ENCODE measurements at regions not wholly inside any gene's neighbourhood (a gene's known extent, or its start where the extent isn't known, plus 50 kb on each side); places are given as distances from the start of the nearest gene placed in this dataset.

DNA sequence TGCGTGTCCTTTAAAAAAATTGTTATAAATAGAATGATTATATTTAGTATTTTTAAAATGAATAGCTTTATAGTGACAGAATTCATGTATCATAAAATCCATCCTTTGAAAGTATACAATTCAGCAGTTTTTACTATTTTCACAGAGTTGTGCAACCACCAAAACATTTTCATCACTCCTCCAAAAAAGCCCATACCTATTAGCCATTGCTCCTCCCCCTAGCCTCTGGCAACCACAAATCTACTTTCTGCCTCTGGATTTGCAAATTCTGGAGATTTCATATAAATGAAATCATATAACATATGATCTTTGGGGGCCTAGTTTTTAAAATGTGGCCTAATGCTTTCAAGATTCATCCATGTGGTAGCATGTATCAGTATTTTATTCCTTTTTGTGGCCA is 117.9 kb upstream of the MED13L start:
- Histone ChIP-seq H3K9me3 (peaks cover 10 to 11% of the 10 kb centered on the region in 2 donors), H3K27ac (no peak overlapping the region), H3K4me1 (no peaks in the 10 kb centered on the region), H3K4me3 (no peak overlapping the region), H3K36me3 (no peaks in the 10 kb centered on the region), H3K27me3 (no peaks in the 10 kb centered on the region)
- no peak for DNase-seq (ENCODE audit: low spot score in 2 of 2)
- intact Hi-C loops (cut with DNase I; ENCODE audit: low total_unique reads) = no loop called here
- TF ChIP-seq, protein P1, sequence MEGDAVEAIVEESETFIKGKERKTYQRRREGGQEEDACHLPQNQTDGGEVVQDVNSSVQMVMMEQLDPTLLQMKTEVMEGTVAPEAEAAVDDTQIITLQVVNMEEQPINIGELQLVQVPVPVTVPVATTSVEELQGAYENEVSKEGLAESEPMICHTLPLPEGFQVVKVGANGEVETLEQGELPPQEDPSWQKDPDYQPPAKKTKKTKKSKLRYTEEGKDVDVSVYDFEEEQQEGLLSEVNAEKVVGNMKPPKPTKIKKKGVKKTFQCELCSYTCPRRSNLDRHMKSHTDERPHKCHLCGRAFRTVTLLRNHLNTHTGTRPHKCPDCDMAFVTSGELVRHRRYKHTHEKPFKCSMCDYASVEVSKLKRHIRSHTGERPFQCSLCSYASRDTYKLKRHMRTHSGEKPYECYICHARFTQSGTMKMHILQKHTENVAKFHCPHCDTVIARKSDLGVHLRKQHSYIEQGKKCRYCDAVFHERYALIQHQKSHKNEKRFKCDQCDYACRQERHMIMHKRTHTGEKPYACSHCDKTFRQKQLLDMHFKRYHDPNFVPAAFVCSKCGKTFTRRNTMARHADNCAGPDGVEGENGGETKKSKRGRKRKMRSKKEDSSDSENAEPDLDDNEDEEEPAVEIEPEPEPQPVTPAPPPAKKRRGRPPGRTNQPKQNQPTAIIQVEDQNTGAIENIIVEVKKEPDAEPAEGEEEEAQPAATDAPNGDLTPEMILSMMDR (IDR thresholded peaks at IDR 0.05) = no peak
- TF ChIP-seq POLR2A (IDR thresholded peaks at IDR 0.05) (no peak), POLR2AphosphoS5 (IDR thresholded peaks at IDR 0.05) (no peak)

DNA sequence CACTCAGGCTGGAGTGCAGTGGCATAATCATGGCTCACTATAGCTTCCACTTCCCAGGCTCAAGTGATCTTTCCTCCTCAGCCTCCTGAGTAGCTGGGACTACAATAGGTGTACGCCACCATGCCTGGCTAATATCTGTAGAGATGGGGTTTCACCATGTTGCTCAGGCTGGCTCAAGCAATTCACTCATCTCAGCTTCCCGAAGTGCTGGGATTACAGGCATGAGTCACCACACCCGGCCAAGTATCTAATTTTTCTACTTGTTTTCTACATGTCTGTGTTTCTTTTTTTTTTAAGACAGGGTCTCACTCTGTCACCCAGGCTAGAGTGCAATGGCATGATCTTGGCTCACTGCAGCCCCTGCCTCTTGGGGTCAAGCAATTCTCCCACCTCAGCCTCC is 119.7 kb upstream of the MED13L start:
- Histone ChIP-seq H3K27me3 (no peaks in the 10 kb centered on the region), H3K4me1 (no peaks in the 10 kb centered on the region), H3K9me3 (peaks cover 0 to 8% of the 10 kb centered on the region in 2 donors), H3K27ac (no peak overlapping the region), H3K36me3 (no peaks in the 10 kb centered on the region), H3K4me3 (no peak overlapping the region)
- TF ChIP-seq POLR2A (IDR thresholded peaks at IDR 0.05) (no peak), POLR2AphosphoS5 (IDR thresholded peaks at IDR 0.05) (no peak)
- TF ChIP-seq, protein P1 (IDR thresholded peaks at IDR 0.05) = no peak
- intact Hi-C loops (cut with DNase I; ENCODE audit: low total_unique reads) = no loop called here
- no peak for DNase-seq (ENCODE audit: low spot score in 2 of 2)

DNA sequence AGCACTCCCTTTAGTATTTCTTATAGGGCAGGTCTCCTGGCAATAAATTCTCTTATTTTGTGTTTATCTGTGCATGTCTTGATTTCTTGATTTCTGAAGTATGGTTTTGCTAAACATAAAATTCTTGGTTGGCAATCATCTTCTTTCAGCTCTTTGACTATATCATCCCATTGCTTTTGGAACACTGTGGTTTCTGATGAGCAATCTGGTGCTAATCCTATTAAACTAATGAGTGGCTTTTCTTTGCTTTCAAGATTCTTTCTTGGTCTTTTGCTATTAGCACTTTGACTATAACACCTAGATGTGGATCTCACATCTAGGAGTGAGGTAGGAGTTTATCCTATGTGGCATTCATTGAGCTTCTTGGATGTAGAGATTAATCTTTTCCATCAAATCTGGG is 120.7 kb upstream of the MED13L start:
- TF ChIP-seq POLR2AphosphoS5 (IDR thresholded peaks at IDR 0.05) (no peak), POLR2A (IDR thresholded peaks at IDR 0.05) (no peak)
- TF ChIP-seq, protein P1 (IDR thresholded peaks at IDR 0.05) = no peak
- Histone ChIP-seq H3K27me3 (no peaks in the 10 kb centered on the region), H3K4me1 (no peaks in the 10 kb centered on the region), H3K9me3 (peaks cover 0 to 8% of the 10 kb centered on the region in 2 donors), H3K36me3 (no peaks in the 10 kb centered on the region), H3K4me3 (no peak overlapping the region), H3K27ac (no peak overlapping the region)
- intact Hi-C loops (cut with DNase I; ENCODE audit: low total_unique reads) = no loop called here
- no peak for DNase-seq (ENCODE audit: low spot score in 2 of 2)

DNA sequence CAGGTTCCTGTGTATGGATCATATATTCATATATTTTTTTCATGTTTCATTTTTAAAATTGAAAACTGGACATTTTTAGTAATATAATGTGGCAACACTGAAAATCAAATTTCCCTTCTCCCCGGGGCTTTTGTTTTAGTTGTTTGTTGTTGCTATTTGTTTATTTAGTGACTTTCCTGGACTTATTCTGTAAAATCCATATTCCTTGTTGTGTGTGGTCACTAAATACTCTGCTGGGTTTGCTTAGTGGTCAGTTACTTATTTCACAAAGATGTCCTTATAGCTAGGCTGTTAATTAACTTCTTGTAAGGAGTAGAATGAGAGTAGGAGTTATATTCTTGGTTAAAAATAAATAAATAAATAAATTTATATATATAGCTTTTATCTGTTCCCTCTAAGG is 121.6 kb upstream of the MED13L start:
- H3K27ac ChIP-seq = no peak overlapping the region

DNA sequence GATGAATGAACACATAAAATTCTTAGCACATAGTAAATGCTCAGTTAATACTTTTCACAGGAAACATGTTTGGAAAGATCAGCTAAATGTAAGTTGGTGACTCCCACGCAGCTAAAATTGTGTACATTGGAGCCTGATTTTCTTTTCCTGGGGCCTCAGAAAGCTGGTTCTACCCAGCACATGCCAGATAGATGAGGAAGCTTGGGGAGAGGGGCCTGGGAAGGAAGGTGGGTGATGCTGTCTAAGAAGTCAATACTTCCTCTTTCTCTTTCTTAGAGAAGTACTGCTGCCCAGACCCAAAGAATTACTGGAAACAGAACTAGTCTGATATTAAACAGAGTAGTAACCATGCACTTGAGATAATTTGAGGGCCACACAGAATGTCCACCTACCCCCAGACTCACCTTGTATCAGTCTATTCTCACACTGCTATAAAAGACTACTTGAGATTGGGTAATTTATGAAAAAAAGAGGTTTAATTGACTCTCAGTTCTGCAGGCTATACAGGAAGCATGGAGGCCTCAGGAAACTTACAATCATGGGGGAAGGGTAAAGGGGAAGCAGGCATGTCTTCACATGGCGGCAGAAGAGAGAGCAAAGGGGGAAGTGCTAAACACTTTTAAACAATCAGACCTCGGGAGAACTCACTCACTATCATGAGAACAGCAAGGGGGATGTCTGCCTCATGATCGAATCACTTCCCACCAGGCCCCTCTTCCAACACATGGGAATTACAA is 123.3 kb upstream of the MED13L start:
- TF ChIP-seq POLR2A (IDR thresholded peaks at IDR 0.05) = no peak
- TF ChIP-seq, protein P1 (IDR thresholded peaks at IDR 0.05) = no peak
- TF ChIP-seq POLR2AphosphoS5 (IDR thresholded peaks at IDR 0.05) = no peak
- no peaks in the 10 kb centered on the region for H3K36me3 ChIP-seq
- no peaks in the 10 kb centered on the region for H3K4me1 ChIP-seq
- H3K9me3 ChIP-seq = peaks cover 0 to 8% of the 10 kb centered on the region in 2 donors
- no peak for DNase-seq (ENCODE audit: low spot score in 2 of 2)
- H3K27me3 ChIP-seq = no peaks in the 10 kb centered on the region
- no peak overlapping the region for H3K27ac ChIP-seq
- intact Hi-C loops (cut with DNase I; ENCODE audit: low total_unique reads) = no loop called here
- no peak overlapping the region for H3K4me3 ChIP-seq

More for the DNA sequence above, 121.6 kb upstream of the MED13L start:
- TF ChIP-seq, protein P1 (IDR thresholded peaks at IDR 0.05) = no peak
- TF ChIP-seq POLR2A (IDR thresholded peaks at IDR 0.05) = no peak
- no peak for TF ChIP-seq POLR2AphosphoS5 (IDR thresholded peaks at IDR 0.05)
- H3K9me3 ChIP-seq = peaks cover 0 to 8% of the 10 kb centered on the region in 2 donors
- no peaks in the 10 kb centered on the region for H3K27me3 ChIP-seq
- no peak for DNase-seq (ENCODE audit: low spot score in 2 of 2)
- no peaks in the 10 kb centered on the region for H3K4me1 ChIP-seq
- intact Hi-C loops (cut with DNase I; ENCODE audit: low total_unique reads) = no loop called here
- H3K4me3 ChIP-seq = no peak overlapping the region
- H3K36me3 ChIP-seq = no peaks in the 10 kb centered on the region

Measured in breast epithelium (tissue), 4 donors.